GM13976 (cell line): ENCODE measurements at regions not wholly inside any gene's neighbourhood (a gene's known extent, or its start where the extent isn't known, plus 50 kb on each side); places are given as distances from the start of the nearest gene placed in this dataset.

Experiments used
- DNase-seq: peaks from one replicate; pipeline ENCODE4 v3.0.0; 2012; ENCODE audit warnings: low spot score
- CTCF ChIP-seq: IDR thresholded peaks from 2 replicates; pipeline ENCODE4 v1.5.1; 2012; ENCODE audit warnings: borderline replicate concordance, mild to moderate bottlenecking; ENCODE audit not compliant: insufficient read depth; ENCODE audit errors: extremely low read depth, missing control alignments, control extremely low read depth
- in situ Hi-C: fragments of 300-500 bp; cut with MboI; formaldehyde crosslinking; loops from one replicate; pipeline ENCODE4 v1.12.0; 2022; ENCODE audit warnings: low sequenced_read_pairs, mixed read lengths, inconsistent platforms; ENCODE audit not compliant: unreplicated experiment

- in situ Hi-C loops, result no loop called here
- DNase-seq, result no peak
- no peak for TF ChIP-seq CTCF
Observed at GRCh38 chr10:30188556-30189237, 129.3 kb upstream of the JCAD start.

GRCh38 chr10:30188101-30188500 lies 128.7 kb upstream of the JCAD start:
- in situ Hi-C loops, result no loop called here
- no peak for TF ChIP-seq CTCF
- DNase-seq, result no peak

- TF ChIP-seq CTCF, result no peak
- DNase-seq, result no peak
- in situ Hi-C loops, result no loop called here
Observed at GRCh38 chr10:30187010-30187409, 127.6 kb upstream of the JCAD start.

GRCh38 chr10:30186371-30186875 lies 127.0 kb upstream of the JCAD start:
- in situ Hi-C loops, result no loop called here
- no peak for DNase-seq
- no peak for TF ChIP-seq CTCF

- in situ Hi-C loops, result no loop called here
- no peak for TF ChIP-seq CTCF
- no peak for DNase-seq
Observed at GRCh38 chr10:30185916-30186315, 126.5 kb upstream of the JCAD start.

GRCh38 chr10:30185341-30185740 lies 126.0 kb upstream of the JCAD start:
- no peak for DNase-seq
- TF ChIP-seq CTCF, result no peak
- in situ Hi-C loops, result no loop called here

- DNase-seq, result no peak
- TF ChIP-seq CTCF, result no peak
- in situ Hi-C loops, result no loop called here
Observed at GRCh38 chr10:30184397-30185033, 125.1 kb upstream of the JCAD start.
